Activated CD8-positive, alpha-beta memory T cell treated with anti-CD3 and anti-CD28 coated beads, Interleukin-2, amount 10 ng/mL, durations not matched to agents 7 days and 5 days (primary cell): ENCODE measurements at regions not wholly inside any gene's neighbourhood (a gene's known extent, or its start where the extent isn't known, plus 50 kb on each side); places are given as distances from the start of the nearest gene placed in this dataset.

ENCODE experiments used
- ATAC-seq: fragments of 150-1000 bp; cut with Tn5 transposase; one replicate; pipeline ENCODE4 v1.10.0; 2021; ENCODE audit warnings: moderate library complexity
- CTCF ChIA-PET: fragments of 350-600 bp; sonication (Branson Sonifier 250); formaldehyde crosslinking; loops from one replicate; lab custom pipeline; 2021; ENCODE audit warnings: antibody characterized with exemption; lab: Charles Lee
- DNase-seq: peaks from one replicate; pipeline ENCODE4 v3.0.0-alpha.2; 2020
- H3K27ac Mint-ChIP-seq: one replicate; pipeline ENCODE4 v1.8.0; 2021; ENCODE audit warnings: mild to moderate bottlenecking, mixed read lengths
- H3K27me3 Mint-ChIP-seq: one replicate; pipeline ENCODE4 v1.8.0; 2021; ENCODE audit warnings: mixed read lengths
- H3K36me3 Mint-ChIP-seq: one replicate; pipeline ENCODE4 v1.8.0; 2021; ENCODE audit warnings: mild to moderate bottlenecking, mixed read lengths
- H3K4me1 Mint-ChIP-seq: one replicate; pipeline ENCODE4 v1.8.0; 2021; ENCODE audit warnings: mixed read lengths
- H3K4me3 Mint-ChIP-seq: one replicate; pipeline ENCODE4 v1.8.0; 2021; ENCODE audit warnings: mild to moderate bottlenecking, moderate library complexity, mixed read lengths
- H3K9me3 Mint-ChIP-seq: one replicate; pipeline ENCODE4 v1.8.0; 2022; ENCODE audit warnings: low read depth, mixed read lengths

DNA sequence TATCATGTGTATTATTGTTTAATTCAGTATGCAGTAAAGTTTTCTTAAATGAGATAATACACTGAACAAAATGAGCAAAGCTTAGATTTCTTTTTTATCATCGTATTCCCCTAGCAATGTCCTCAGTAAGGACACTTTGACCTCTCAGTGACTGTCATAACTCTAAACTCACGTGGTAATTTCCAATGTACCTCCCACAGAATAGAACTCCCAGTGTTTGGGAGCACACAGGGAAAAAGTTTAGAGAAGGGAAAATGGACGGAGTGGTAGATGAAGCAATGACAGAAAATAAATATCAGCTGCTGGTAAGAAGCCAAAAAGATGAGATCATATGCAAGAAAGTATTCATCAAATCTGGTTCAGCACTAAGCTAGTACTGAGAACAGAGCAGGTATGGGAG, 758.6 kb upstream of the KCND2 start:
- H3K4me1 Mint-ChIP-seq = no peaks in the 10 kb centered on the region
- no peak for DNase-seq
- CTCF ChIA-PET = no interaction called here
- H3K9me3 Mint-ChIP-seq = peaks cover 11% of the 10 kb centered on the region
- H3K36me3 Mint-ChIP-seq = no peaks in the 10 kb centered on the region
- H3K27me3 Mint-ChIP-seq = no peaks in the 10 kb centered on the region
- no peak overlapping the region for H3K4me3 Mint-ChIP-seq
- ATAC-seq = no peak
- no peak overlapping the region for H3K27ac Mint-ChIP-seq

DNA sequence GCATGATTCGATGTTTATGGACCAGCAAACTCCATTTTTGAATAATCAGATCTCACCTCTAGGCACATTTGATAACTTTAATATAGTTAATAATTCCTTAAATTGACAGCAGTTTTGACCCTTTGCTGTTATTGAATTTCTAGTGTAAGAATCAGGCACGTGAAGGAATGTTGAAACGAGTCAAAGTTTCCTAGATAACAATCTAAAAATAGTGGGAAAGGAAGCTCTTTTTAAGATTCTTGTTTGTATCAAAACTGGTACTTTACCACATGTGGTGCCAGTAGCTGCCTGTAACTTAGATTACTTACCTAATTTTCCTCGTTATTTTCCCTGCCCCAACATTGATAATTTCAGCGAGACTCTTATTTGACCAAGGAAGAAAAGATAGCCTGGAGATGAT, 757.8 kb upstream of the KCND2 start:
- Mint-ChIP-seq H3K4me3 (no peak overlapping the region), H3K4me1 (no peaks in the 10 kb centered on the region), H3K36me3 (no peaks in the 10 kb centered on the region), H3K9me3 (peaks cover 10% of the 10 kb centered on the region), H3K27me3 (no peaks in the 10 kb centered on the region), H3K27ac (no peak overlapping the region)
- no peak for ATAC-seq
- DNase-seq = no peak
- CTCF ChIA-PET = no interaction called here

DNA sequence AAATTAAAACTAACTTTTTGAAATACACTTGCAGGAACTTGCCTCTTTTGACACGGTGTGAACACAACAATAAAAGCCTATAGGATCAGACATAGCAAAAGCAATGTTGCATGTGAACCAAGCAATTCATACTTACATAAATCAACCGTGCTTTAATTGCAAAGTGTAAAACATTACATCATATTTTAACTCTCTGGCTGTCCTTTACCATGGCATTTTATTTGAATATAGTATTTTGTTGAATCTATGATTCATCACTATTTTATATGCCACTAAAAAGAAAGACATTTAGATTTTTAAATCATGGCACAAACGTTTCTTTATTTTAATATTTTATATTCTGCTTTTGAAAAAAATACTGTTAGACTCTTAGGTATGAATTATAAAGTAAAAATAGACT, 757.0 kb upstream of the KCND2 start:
- no peaks in the 10 kb centered on the region for H3K36me3 Mint-ChIP-seq
- ATAC-seq (no peak), DNase-seq (no peak)
- H3K27ac Mint-ChIP-seq = no peak overlapping the region
- no peaks in the 10 kb centered on the region for H3K27me3 Mint-ChIP-seq
- CTCF ChIA-PET = no interaction called here
- no peak overlapping the region for H3K4me3 Mint-ChIP-seq
- H3K4me1 Mint-ChIP-seq = no peaks in the 10 kb centered on the region
- peaks cover 10% of the 10 kb centered on the region for H3K9me3 Mint-ChIP-seq

DNA sequence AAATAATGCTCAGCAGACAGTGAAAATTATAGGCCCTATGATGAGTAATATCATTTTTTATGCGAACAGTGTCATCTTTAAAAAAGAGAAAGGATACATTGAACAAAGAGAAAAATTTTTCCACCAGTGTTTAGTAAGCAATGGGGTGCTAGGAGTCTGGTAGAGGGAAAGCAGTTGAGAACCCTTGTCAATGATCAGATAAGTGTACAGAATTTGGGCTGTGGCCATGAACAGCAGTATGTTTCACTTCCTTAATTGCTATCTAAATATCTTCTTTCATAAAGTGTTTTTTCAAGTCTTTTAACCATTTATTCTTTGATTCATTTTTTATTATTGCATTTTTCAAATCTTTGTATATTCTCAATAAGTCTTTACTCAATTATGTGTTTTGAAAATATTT, 750.7 kb upstream of the KCND2 start:
- ATAC-seq (no peak), DNase-seq (no peak)
- CTCF ChIA-PET = no interaction called here
- Mint-ChIP-seq H3K9me3 (peaks cover 15% of the 10 kb centered on the region), H3K36me3 (no peaks in the 10 kb centered on the region), H3K4me1 (no peaks in the 10 kb centered on the region), H3K27me3 (no peaks in the 10 kb centered on the region), H3K27ac (no peak overlapping the region), H3K4me3 (no peak overlapping the region)

DNA sequence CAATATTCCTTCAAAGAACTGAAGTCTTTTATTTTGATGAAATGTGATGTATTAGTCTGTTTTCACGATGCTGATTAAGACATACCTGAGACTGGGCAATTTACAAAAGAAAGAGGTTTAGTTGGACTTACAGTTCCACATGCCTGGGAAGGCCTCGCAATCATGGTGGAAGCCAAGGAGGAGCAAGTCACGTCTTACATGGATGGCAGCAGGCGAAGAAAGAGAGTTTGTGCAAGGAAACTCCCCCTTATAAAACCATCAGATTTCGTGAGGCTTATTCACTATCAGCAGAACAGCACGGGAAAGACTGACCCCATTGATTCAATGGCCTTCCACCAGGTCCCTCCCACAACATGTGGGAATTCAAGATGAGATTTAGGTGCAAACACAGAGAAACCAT, 750.3 kb upstream of the KCND2 start:
- H3K27ac Mint-ChIP-seq = no peak overlapping the region
- no peaks in the 10 kb centered on the region for H3K36me3 Mint-ChIP-seq
- peaks cover 15% of the 10 kb centered on the region for H3K9me3 Mint-ChIP-seq
- H3K4me3 Mint-ChIP-seq = no peak overlapping the region
- no peak for ATAC-seq
- no peak for DNase-seq
- CTCF ChIA-PET = no interaction called here
- H3K27me3 Mint-ChIP-seq = no peaks in the 10 kb centered on the region
- no peaks in the 10 kb centered on the region for H3K4me1 Mint-ChIP-seq

DNA sequence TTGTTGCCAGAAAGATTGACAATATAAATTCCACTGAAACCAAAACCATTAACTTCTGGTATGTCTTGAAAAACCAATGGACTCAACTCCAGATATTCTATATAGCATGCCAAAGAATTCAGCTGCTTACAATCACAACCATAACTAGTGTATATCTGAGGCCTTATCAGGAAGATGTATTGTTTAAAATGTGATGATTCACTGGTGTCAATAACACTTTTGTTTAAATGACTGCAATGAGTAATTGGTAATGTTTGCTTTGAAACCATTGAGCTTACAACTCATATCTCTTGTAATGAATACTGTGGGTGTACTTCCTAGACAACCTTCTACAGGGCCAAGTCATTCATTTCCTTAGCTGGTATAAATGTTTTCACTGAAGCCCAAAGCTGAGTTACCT, 727.9 kb upstream of the KCND2 start:
- no peaks in the 10 kb centered on the region for H3K27me3 Mint-ChIP-seq
- no peak for DNase-seq
- H3K36me3 Mint-ChIP-seq = no peaks in the 10 kb centered on the region
- H3K4me1 Mint-ChIP-seq = no peaks in the 10 kb centered on the region
- ATAC-seq = no peak
- no peak overlapping the region for H3K27ac Mint-ChIP-seq
- CTCF ChIA-PET = no interaction called here
- no peaks in the 10 kb centered on the region for H3K9me3 Mint-ChIP-seq
- H3K4me3 Mint-ChIP-seq = no peak overlapping the region

DNA sequence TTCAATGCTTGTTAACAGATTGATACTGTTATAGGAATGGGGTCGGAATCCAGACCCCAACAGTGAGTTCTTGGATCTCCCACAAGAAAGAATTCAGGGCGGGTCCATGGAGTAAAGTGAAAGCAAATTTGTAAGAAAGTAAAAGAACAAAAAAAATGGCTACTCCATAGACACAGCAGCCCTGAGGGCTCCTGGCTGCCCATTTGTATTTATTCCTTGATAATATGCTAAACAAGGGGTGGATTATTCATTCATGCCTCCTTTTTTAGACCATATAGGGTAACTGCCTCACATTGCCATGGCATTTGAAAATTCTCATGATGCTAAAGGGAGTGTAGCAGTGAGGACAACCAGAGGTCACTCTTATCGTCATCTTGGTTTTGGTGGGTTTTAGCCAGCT, 717.2 kb upstream of the KCND2 start:
- ATAC-seq (no peak), DNase-seq (no peak)
- Mint-ChIP-seq H3K27me3 (no peaks in the 10 kb centered on the region), H3K9me3 (peaks cover 5% of the 10 kb centered on the region), H3K4me3 (no peak overlapping the region), H3K27ac (no peak overlapping the region), H3K4me1 (no peaks in the 10 kb centered on the region), H3K36me3 (no peaks in the 10 kb centered on the region)
- CTCF ChIA-PET = no interaction called here

DNA sequence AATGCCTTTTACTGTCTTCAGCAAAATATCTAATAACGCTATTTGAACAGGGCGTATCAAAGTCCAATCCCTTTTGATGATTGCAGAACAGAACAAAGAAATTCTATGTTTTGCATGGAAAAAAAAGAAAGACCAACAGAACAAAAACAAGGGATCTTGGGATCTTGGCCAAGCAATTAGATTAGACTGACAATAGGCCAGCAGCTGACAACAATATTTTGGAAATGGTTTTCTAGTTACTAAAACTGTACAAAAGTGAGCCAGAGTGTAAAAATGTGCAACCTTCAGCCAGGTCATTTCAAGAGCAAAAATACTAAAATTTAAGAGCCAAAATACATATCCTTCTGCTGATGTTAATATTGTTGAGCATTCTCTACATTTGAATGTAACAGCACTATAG, 716.5 kb upstream of the KCND2 start:
- no peaks in the 10 kb centered on the region for H3K4me1 Mint-ChIP-seq
- H3K4me3 Mint-ChIP-seq = no peak overlapping the region
- CTCF ChIA-PET = no interaction called here
- peaks cover 5% of the 10 kb centered on the region for H3K9me3 Mint-ChIP-seq
- no peaks in the 10 kb centered on the region for H3K27me3 Mint-ChIP-seq
- H3K36me3 Mint-ChIP-seq = no peaks in the 10 kb centered on the region
- H3K27ac Mint-ChIP-seq = no peak overlapping the region
- no peak for DNase-seq
- no peak for ATAC-seq

DNA sequence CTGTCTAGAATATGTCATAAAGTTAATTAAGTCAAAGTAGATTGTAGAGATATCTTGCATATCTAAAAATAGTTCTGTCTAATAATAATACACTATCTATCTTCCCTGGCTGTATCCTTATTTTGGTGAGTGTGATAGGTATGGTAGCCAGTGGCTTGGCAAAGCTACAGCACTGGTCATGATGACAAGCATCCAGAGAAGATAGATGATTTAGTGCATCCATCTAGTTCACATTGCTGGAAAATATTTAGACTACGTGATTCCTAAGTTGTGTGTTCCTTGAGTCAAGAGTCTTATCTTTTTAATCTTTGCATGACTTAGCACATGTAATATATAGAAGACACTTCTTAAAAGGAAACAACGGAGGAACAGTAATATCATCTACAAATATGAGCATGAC, 711.2 kb upstream of the KCND2 start:
- H3K27me3 Mint-ChIP-seq = no peaks in the 10 kb centered on the region
- H3K9me3 Mint-ChIP-seq = peaks cover 10% of the 10 kb centered on the region
- no peak for ATAC-seq
- H3K36me3 Mint-ChIP-seq = no peaks in the 10 kb centered on the region
- CTCF ChIA-PET = no interaction called here
- no peak for DNase-seq
- H3K4me3 Mint-ChIP-seq = no peak overlapping the region
- H3K4me1 Mint-ChIP-seq = no peaks in the 10 kb centered on the region
- H3K27ac Mint-ChIP-seq = no peak overlapping the region

DNA sequence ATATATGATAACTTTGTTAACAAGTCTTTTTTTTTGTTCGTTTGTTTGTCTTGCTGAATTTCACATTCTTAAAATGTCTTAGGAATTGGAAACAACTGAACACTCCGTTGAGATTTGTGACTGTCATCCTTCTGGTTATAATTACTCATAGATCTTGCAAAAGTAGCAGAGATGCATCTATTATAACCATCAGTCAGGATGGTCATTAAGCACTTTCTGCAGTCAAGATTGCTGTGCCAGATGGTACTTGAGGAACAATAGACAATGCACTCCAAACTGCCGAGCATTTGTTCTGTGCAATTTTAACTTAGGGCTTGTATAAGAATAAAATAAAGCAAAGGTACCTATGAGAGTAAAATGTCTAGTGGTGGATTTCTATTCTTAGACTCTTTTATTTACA, 710.1 kb upstream of the KCND2 start:
- DNase-seq = no peak
- Mint-ChIP-seq H3K4me1 (no peaks in the 10 kb centered on the region), H3K4me3 (no peak overlapping the region), H3K9me3 (peaks cover 10% of the 10 kb centered on the region), H3K27ac (no peak overlapping the region), H3K27me3 (no peaks in the 10 kb centered on the region), H3K36me3 (no peaks in the 10 kb centered on the region)
- ATAC-seq = no peak
- CTCF ChIA-PET = no interaction called here

DNA sequence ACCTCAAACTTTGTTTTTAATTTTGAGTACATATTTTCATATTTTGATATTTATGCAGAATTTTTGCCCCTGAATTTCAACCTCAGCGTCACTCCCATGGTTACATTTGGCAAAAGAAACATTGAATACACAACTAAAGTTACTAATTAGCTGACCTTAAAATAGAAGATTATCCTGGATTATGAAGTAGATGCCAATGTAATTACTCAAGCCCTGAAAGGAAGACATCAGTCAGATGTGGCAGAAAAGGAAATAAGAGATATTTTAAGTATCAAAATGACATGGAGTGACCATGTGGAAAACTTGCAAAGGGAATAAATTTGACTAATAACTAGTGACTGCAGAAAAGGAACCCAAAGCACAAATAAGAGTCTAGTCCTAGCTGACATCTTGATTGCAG, 701.3 kb upstream of the KCND2 start:
- Mint-ChIP-seq H3K4me1 (no peaks in the 10 kb centered on the region), H3K27me3 (no peaks in the 10 kb centered on the region), H3K4me3 (no peak overlapping the region), H3K9me3 (peaks cover 11% of the 10 kb centered on the region), H3K36me3 (no peaks in the 10 kb centered on the region), H3K27ac (no peak overlapping the region)
- CTCF ChIA-PET = no interaction called here
- DNase-seq = no peak
- ATAC-seq = no peak

DNA sequence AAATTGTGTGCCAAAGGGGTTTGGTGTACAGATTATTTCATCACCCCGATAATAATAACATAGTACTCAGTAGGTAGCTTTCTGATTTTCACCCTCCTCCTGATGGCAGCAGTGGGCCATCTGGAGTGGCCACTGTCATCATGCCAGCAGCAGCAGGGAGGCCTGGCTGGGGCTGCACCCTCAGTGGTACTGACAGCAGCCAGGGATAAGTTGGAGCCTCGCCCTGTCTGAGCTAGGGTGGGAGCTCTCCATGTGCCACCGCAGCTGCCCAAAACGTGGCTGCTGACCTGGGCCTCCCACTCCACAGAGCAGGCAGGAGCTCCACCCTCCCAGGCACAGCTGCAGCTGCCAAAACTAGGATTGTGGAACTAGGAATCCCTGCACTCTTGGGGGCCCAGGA, 700.8 kb upstream of the KCND2 start:
- CTCF ChIA-PET = no interaction called here
- no peak overlapping the region for H3K4me3 Mint-ChIP-seq
- ATAC-seq (no peak), DNase-seq (no peak)
- no peaks in the 10 kb centered on the region for H3K27me3 Mint-ChIP-seq
- H3K4me1 Mint-ChIP-seq = no peaks in the 10 kb centered on the region
- no peaks in the 10 kb centered on the region for H3K36me3 Mint-ChIP-seq
- H3K27ac Mint-ChIP-seq = no peak overlapping the region
- peaks cover 11% of the 10 kb centered on the region for H3K9me3 Mint-ChIP-seq

DNA sequence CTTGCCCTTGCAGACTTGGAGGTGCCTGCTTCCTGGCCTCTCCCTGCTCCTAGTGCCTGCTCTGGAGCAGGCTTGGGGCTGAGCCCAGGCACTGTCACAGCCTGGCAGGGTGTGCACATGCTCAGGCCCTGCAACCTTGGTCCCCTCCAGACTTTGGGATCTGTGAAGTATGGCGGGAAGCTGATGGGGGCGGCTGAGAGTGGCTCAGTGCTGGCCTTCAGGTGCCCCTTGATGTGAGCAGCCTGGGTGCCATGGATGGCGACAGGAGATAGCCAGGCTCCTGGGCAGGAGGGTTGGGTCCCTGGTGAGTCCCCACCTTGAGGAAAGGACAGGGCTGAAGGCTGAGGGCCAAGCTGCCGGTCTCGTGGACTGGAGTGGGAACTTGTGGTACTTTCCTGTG, 700.4 kb upstream of the KCND2 start:
- Mint-ChIP-seq H3K27ac (no peak overlapping the region), H3K36me3 (no peaks in the 10 kb centered on the region), H3K4me3 (no peak overlapping the region), H3K9me3 (peaks cover 11% of the 10 kb centered on the region), H3K4me1 (no peaks in the 10 kb centered on the region), H3K27me3 (no peaks in the 10 kb centered on the region)
- ATAC-seq (no peak), DNase-seq (no peak)
- CTCF ChIA-PET = no interaction called here

DNA sequence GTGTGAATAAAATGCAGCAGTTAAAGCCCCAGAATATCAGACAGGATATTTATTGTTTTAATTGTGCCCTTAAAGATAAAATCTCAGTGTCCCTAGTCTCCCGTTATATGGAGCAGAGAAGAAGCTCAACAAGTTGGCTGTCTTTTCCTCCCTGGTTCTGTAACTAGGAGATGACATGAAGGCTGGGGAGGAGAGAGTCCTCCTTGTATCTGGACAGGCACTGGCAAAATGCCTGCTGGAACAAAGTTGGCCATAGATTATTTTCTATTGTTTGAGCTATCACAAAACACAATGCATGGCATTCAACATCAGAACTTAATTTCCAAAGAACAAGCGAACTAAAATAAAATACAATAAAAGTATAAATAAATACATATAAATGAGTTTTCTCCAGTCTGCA, 694.9 kb upstream of the KCND2 start:
- no peak overlapping the region for H3K27ac Mint-ChIP-seq
- H3K36me3 Mint-ChIP-seq = no peaks in the 10 kb centered on the region
- H3K4me1 Mint-ChIP-seq = no peaks in the 10 kb centered on the region
- no peak overlapping the region for H3K4me3 Mint-ChIP-seq
- no peaks in the 10 kb centered on the region for H3K27me3 Mint-ChIP-seq
- CTCF ChIA-PET = no interaction called here
- peaks cover 10% of the 10 kb centered on the region for H3K9me3 Mint-ChIP-seq
- no peak for ATAC-seq
- no peak for DNase-seq

DNA sequence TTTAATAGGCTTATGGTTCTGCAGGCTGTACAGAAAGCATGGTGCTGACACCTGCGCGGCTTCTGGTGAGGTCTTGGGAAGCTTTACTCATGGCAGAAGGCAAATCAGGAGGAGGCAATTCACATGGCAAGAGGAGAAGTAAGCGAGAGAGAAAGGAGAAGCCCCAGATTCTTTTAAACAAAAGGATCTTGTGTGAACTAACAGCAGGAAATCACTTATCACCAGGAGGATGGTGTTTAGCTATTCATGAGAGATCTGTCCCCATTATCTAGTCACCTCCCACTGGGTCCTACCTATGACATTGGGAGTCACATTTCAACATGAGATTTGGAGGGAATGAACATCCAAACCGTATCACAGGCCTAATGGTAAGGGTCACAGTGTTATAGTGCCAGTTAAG, 678.0 kb upstream of the KCND2 start:
- H3K36me3 Mint-ChIP-seq = no peaks in the 10 kb centered on the region
- ATAC-seq (no peak), DNase-seq (no peak)
- no peak overlapping the region for H3K4me3 Mint-ChIP-seq
- no peaks in the 10 kb centered on the region for H3K4me1 Mint-ChIP-seq
- CTCF ChIA-PET = no interaction called here
- H3K27me3 Mint-ChIP-seq = no peaks in the 10 kb centered on the region
- no peaks in the 10 kb centered on the region for H3K9me3 Mint-ChIP-seq
- no peak overlapping the region for H3K27ac Mint-ChIP-seq
